Neuronal stem cell (in vitro differentiated cells): ENCODE measurements at regions not wholly inside any gene's neighbourhood (a gene's known extent, or its start where the extent isn't known, plus 50 kb on each side); places are given as distances from the start of the nearest gene placed in this dataset.

Experiments used
- DNase-seq: peaks from one replicate; pipeline ENCODE4 v3.0.0-alpha.2; 2013; ENCODE audit warnings: low spot score
- H2AFZ ChIP-seq: one replicate; pipeline ENCODE4 v1.6.1; 2013; ENCODE audit warnings: mild to moderate bottlenecking, low read length, inconsistent platforms
- H2AK5ac ChIP-seq: 2 replicates; pipeline ENCODE4 v1.6.1; 2013; ENCODE audit warnings: low read depth, mild to moderate bottlenecking, inconsistent platforms, low read length, moderate library complexity, mixed read lengths
- H2BK120ac ChIP-seq: 2 replicates; pipeline ENCODE4 v1.6.1; 2013; ENCODE audit warnings: low read depth, mild to moderate bottlenecking, inconsistent platforms, low read length, moderate library complexity, mixed read lengths
- H2BK12ac ChIP-seq: one replicate; pipeline ENCODE4 v1.6.1; 2013; ENCODE audit warnings: low read length, inconsistent platforms
- H2BK15ac ChIP-seq: 2 replicates; pipeline ENCODE4 v1.6.1; 2013; ENCODE audit warnings: mild to moderate bottlenecking, low read length, inconsistent platforms, mixed read lengths
- H2BK5ac ChIP-seq: one replicate; pipeline ENCODE4 v1.6.1; 2013; ENCODE audit warnings: inconsistent platforms, mild to moderate bottlenecking, low read length, moderate library complexity
- H3K14ac ChIP-seq: one replicate; pipeline ENCODE4 v1.6.1; 2013; ENCODE audit warnings: low read length, inconsistent platforms
- H3K18ac ChIP-seq: 2 replicates; pipeline ENCODE4 v1.6.1; 2013; ENCODE audit warnings: low read length, inconsistent platforms
- H3K23ac ChIP-seq: 2 replicates; pipeline ENCODE4 v1.6.1; 2013; ENCODE audit warnings: low read depth, mild to moderate bottlenecking, mixed read lengths, low read length, inconsistent platforms; ENCODE audit not compliant: poor library complexity
- H3K27ac ChIP-seq: replicated peaks from 3 replicates; pipeline ENCODE4 v1.5.1; 2013; ENCODE audit warnings: low read length, inconsistent platforms
- H3K27me3 ChIP-seq, 3 experiments: 2 replicates each; pipeline ENCODE4 v1.6.1; 2013; ENCODE audit warnings: low read length in 3 of 3, mild to moderate bottlenecking in 2 of 3, inconsistent platforms in 1 of 3, low read depth in 1 of 3, mixed read lengths in 1 of 3, moderate library complexity in 1 of 3; ENCODE audit not compliant: control insufficient read depth in 3 of 3, insufficient read depth in 3 of 3
- H3K36me3 ChIP-seq, 2 donors: replicated peaks in 1 of 2; 2 replicates each; pipeline ENCODE4 v1.6.1; 2013; ENCODE audit warnings: low read length in 2 of 2; ENCODE audit not compliant: control insufficient read depth in 2 of 2, insufficient read depth in 2 of 2
- H3K4ac ChIP-seq: 2 replicates; pipeline ENCODE4 v1.6.1; 2013; ENCODE audit warnings: inconsistent platforms, mild to moderate bottlenecking, low read length, moderate library complexity
- H3K4me1 ChIP-seq, 2 donors: 1 replicate in 1 of 2; 2 replicates in 1 of 2; pipeline ENCODE4 v1.6.1; 2013; ENCODE audit warnings: low read length in 2 of 2, low read depth in 1 of 2; ENCODE audit not compliant: control insufficient read depth in 2 of 2, insufficient read depth in 1 of 2
- H3K4me2 ChIP-seq: one replicate; pipeline ENCODE4 v1.6.1; 2013; ENCODE audit warnings: mild to moderate bottlenecking, low read length, inconsistent platforms; ENCODE audit not compliant: insufficient read depth, poor library complexity, severe bottlenecking
- H3K4me3 ChIP-seq, 2 donors: 2 replicates each; pipeline ENCODE4 v1.5.1; 2013; ENCODE audit warnings: low read length in 2 of 2, mild to moderate bottlenecking in 2 of 2, inconsistent platforms in 1 of 2, moderate library complexity in 1 of 2
- H3K79me1 ChIP-seq: one replicate; pipeline ENCODE4 v1.6.1; 2013; ENCODE audit warnings: low read depth, mild to moderate bottlenecking, inconsistent platforms, low read length, moderate library complexity
- H3K9ac ChIP-seq: one replicate; pipeline ENCODE4 v1.6.1; 2013; ENCODE audit warnings: mild to moderate bottlenecking, low read depth, low read length, inconsistent platforms; ENCODE audit not compliant: poor library complexity
- H3K9me3 ChIP-seq, 2 donors: replicated peaks in 1 of 2; 2 replicates each; pipeline versions ENCODE3 to v1.6.1; 2013; ENCODE audit warnings: low read length in 2 of 2, mild to moderate bottlenecking in 2 of 2, inconsistent platforms in 1 of 2, low read depth in 1 of 2, mixed read lengths in 1 of 2, moderate library complexity in 1 of 2; ENCODE audit not compliant: control insufficient read depth in 2 of 2, insufficient read depth in 1 of 2
- H4K8ac ChIP-seq: one replicate; pipeline ENCODE4 v1.6.1; 2013; ENCODE audit warnings: low read depth, mild to moderate bottlenecking, inconsistent platforms, low read length, moderate library complexity
- H4K91ac ChIP-seq: one replicate; pipeline ENCODE4 v1.6.1; 2013; ENCODE audit warnings: low read length, low read depth, mild to moderate bottlenecking, inconsistent platforms; ENCODE audit not compliant: poor library complexity
- WGBS, 2 donors: extraction: QIAGEN DNeasy Blood & Tissue Kit; methylation state at CpG; one replicate each; pipeline ENCODE4 v1.1.7; 2013; ENCODE audit warnings: missing lambda C conversion rate in 2 of 2, mixed read lengths in 1 of 2; ENCODE audit not compliant: insufficient read length in 2 of 2, insufficient replicate concordance in 1 of 2; ENCODE audit errors: extremely low coverage in 2 of 2; 5-methylcytosine and 5-hydroxymethylcytosine counted together

GRCh38 chr20:12733811-12734210 lies 275.0 kb upstream of the SPTLC3 start:
- no peaks in the 10 kb centered on the region for H3K36me3 ChIP-seq
- H3K79me1 ChIP-seq = no peaks in the 10 kb centered on the region

GRCh38 chr20:12737497-12737896 lies 271.3 kb upstream of the SPTLC3 start:
- Histone ChIP-seq H4K8ac (no peak overlapping the region), H3K4me1 (no peaks in the 10 kb centered on the region), H2BK120ac (no peak overlapping the region), H3K27me3 (no peaks in the 10 kb centered on the region), H3K9me3 (no peaks in the 10 kb centered on the region), H2AFZ (no peak overlapping the region), H3K9ac (no peak overlapping the region), H3K4ac (no peak overlapping the region), H3K4me2 (no peak overlapping the region), H2BK12ac (no peak overlapping the region), H2AK5ac (no peak overlapping the region), H3K14ac (no peak overlapping the region), H3K4me3 (no peak overlapping the region), H2BK5ac (no peak overlapping the region), H3K79me1 (no peaks in the 10 kb centered on the region), H2BK15ac (no peak overlapping the region), H3K23ac (no peak overlapping the region), H3K36me3 (no peaks in the 10 kb centered on the region), H4K91ac (no peak overlapping the region), H3K27ac (no peak overlapping the region), H3K18ac (no peak overlapping the region)
- no peak for DNase-seq
- no CpG with 5 or more reads among the region's 4 CpGs for WGBS, 2 donors

More at GRCh38 chr20:12733811-12734210, 275.0 kb upstream of the SPTLC3 start:
- H3K4ac ChIP-seq = no peak overlapping the region
- no peak overlapping the region for H3K27ac ChIP-seq
- no peak overlapping the region for H4K8ac ChIP-seq
- H2BK15ac ChIP-seq = no peak overlapping the region
- H3K23ac ChIP-seq = no peak overlapping the region
- no peak overlapping the region for H2BK120ac ChIP-seq
- H3K9ac ChIP-seq = no peak overlapping the region
- H3K14ac ChIP-seq = no peak overlapping the region
- no CpG with 5 or more reads among the region's 3 CpGs for WGBS, 2 donors
- H3K9me3 ChIP-seq = no peaks in the 10 kb centered on the region
- H2BK5ac ChIP-seq = no peak overlapping the region
- no peak overlapping the region for H4K91ac ChIP-seq
- no peak overlapping the region for H2AK5ac ChIP-seq
- no peak overlapping the region for H2BK12ac ChIP-seq
- H3K4me1 ChIP-seq = no peaks in the 10 kb centered on the region
- H3K4me3 ChIP-seq = no peak overlapping the region
- no peak overlapping the region for H2AFZ ChIP-seq
- H3K27me3 ChIP-seq = no peaks in the 10 kb centered on the region
- DNase-seq = no peak
- H3K18ac ChIP-seq = no peak overlapping the region
- H3K4me2 ChIP-seq = no peak overlapping the region

- H3K18ac ChIP-seq = no peak overlapping the region
- H3K9me3 ChIP-seq = no peaks in the 10 kb centered on the region
- no CpG with 5 or more reads among the region's 2 CpGs for WGBS, 2 donors
- no peak overlapping the region for H4K91ac ChIP-seq
- no peaks in the 10 kb centered on the region for H3K4me1 ChIP-seq
- H4K8ac ChIP-seq = no peak overlapping the region
- H2BK120ac ChIP-seq = no peak overlapping the region
- H3K4me2 ChIP-seq = no peak overlapping the region
- H2AFZ ChIP-seq = no peak overlapping the region
- no peak overlapping the region for H3K4ac ChIP-seq
- no peaks in the 10 kb centered on the region for H3K36me3 ChIP-seq
- no peaks in the 10 kb centered on the region for H3K27me3 ChIP-seq
- H3K27ac ChIP-seq = no peak overlapping the region
- no peak overlapping the region for H3K9ac ChIP-seq
- no peaks in the 10 kb centered on the region for H3K79me1 ChIP-seq
- no peak overlapping the region for H3K23ac ChIP-seq
- H2BK12ac ChIP-seq = no peak overlapping the region
- no peak for DNase-seq
- H3K4me3 ChIP-seq = no peak overlapping the region
- no peak overlapping the region for H3K14ac ChIP-seq
- H2AK5ac ChIP-seq = no peak overlapping the region
- H2BK5ac ChIP-seq = no peak overlapping the region
- H2BK15ac ChIP-seq = no peak overlapping the region
These were observed 270.9 kb upstream of the SPTLC3 start for GRCh38 chr20:12737900-12738299.

GRCh38 chr20:12740647-12741046 lies 268.1 kb upstream of the SPTLC3 start:
- H3K4ac ChIP-seq = no peak overlapping the region
- H2AK5ac ChIP-seq = no peak overlapping the region
- H3K36me3 ChIP-seq = no peaks in the 10 kb centered on the region
- no peak overlapping the region for H3K18ac ChIP-seq
- H3K9me3 ChIP-seq = no peaks in the 10 kb centered on the region
- no peak overlapping the region for H2BK12ac ChIP-seq
- no peak overlapping the region for H2BK120ac ChIP-seq
- no peaks in the 10 kb centered on the region for H3K4me1 ChIP-seq
- no CpG with 5 or more reads among the region's 5 CpGs for WGBS, 2 donors
- H3K27me3 ChIP-seq = no peaks in the 10 kb centered on the region
- no peaks in the 10 kb centered on the region for H3K79me1 ChIP-seq
- no peak overlapping the region for H3K23ac ChIP-seq
- H4K91ac ChIP-seq = no peak overlapping the region
- DNase-seq = no peak
- no peak overlapping the region for H3K4me3 ChIP-seq
- H3K4me2 ChIP-seq = no peak overlapping the region
- H4K8ac ChIP-seq = no peak overlapping the region
- H3K9ac ChIP-seq = no peak overlapping the region
- no peak overlapping the region for H2AFZ ChIP-seq
- no peak overlapping the region for H3K14ac ChIP-seq
- H2BK15ac ChIP-seq = no peak overlapping the region
- H2BK5ac ChIP-seq = no peak overlapping the region
- no peak overlapping the region for H3K27ac ChIP-seq
